ENCODE measurements at regions not wholly inside any gene's neighbourhood (a gene's known extent, or its start where the extent isn't known, plus 50 kb on each side); places are given as distances from the start of the nearest gene placed in this dataset.

DNA sequence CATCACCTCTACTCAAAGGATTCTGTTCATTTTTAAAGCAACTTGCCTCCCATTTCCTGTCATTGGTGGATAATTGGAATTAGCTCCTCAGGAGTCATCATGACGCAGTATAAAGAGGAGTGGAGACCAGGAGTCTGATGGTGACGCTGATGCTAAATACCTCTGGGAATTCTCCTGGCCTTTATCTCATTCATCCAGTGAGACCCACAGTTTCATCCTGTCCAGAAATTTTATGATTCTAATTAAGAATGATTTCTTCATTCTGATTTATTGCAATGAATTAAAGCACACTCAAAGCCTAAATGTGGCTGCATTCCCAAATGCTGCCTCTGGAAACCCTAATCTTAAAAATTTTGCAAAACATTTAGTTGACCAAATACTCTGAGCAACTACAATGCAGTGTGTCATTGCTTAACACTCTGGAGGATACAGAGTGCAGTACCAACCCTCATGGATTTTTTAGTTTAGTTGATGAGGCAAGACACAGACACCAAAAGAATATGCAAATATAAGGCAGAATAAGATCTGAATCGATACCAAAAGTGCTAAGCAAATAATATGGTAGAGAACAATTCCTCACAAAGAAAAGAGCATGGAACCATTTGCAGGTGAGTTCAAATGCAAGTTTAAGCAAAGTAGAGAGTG, 236.2 kb downstream of the ETAA1 start:
- H3K27ac ChIP-seq (ENCODE audit: control insufficient read depth, insufficient read depth) = no peak overlapping the region
- H3K4me3 ChIP-seq = no peak overlapping the region
- intact Hi-C loops (cut with micrococcal nuclease; ENCODE audit: unreplicated experiment) (no loop called here), in situ Hi-C loops (cut with MboI) (no loop called here)
- no peaks in the 10 kb centered on the region for H3K79me2 ChIP-seq (ENCODE audit: control insufficient read depth, insufficient read depth, low read length)
- no peaks in the 10 kb centered on the region for H3K9me3 ChIP-seq (replicated peaks; ENCODE audit: control insufficient read depth, insufficient read depth, low read length)
- RAD21 ChIA-PET (ENCODE audit: unreplicated experiment) = no interaction called here
- FAIRE-seq = no peak
- SMC1A ChIA-PET (ENCODE audit: uncharacterized antibody, unreplicated experiment) = interaction anchor here (1.8 kb wide), 1 partner anchor 12 kb away, joined by 3 read pairs; no protein-coding TSS in a partner anchor
- H3K4me2 ChIP-seq (ENCODE audit: control insufficient read depth, insufficient read depth) = no peak overlapping the region
- H2AFZ ChIP-seq (ENCODE audit: control insufficient read depth, low read depth, low read length) = no peak overlapping the region
- H3K4me1 ChIP-seq (ENCODE audit: control insufficient read depth, insufficient read depth, low read length) = no peaks in the 10 kb centered on the region
- DNase-seq (ENCODE audit: low read depth, low spot score) = no peak
- TF ChIP-seq, protein P1, sequence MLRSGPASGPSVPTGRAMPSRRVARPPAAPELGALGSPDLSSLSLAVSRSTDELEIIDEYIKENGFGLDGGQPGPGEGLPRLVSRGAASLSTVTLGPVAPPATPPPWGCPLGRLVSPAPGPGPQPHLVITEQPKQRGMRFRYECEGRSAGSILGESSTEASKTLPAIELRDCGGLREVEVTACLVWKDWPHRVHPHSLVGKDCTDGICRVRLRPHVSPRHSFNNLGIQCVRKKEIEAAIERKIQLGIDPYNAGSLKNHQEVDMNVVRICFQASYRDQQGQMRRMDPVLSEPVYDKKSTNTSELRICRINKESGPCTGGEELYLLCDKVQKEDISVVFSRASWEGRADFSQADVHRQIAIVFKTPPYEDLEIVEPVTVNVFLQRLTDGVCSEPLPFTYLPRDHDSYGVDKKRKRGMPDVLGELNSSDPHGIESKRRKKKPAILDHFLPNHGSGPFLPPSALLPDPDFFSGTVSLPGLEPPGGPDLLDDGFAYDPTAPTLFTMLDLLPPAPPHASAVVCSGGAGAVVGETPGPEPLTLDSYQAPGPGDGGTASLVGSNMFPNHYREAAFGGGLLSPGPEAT (IDR thresholded peaks at IDR 0.05; ENCODE audit: low read depth) = no peak
- TF ChIP-seq EP300 (IDR thresholded peaks at IDR 0.05; ENCODE audit: borderline replicate concordance in 1 of 2, control insufficient read depth in 1 of 2, low read depth in 2 of 2, low read length in 2 of 2) = no peak
- no TSS peak for BruUV-seq (replicated peaks)
- POLR2A ChIA-PET = no interaction called here
- CTCF ChIA-PET = no interaction called here
- WGBS (ENCODE audit: insufficient coverage, insufficient replicate concordance, low lambda C conversion rate, missing lambda C conversion rate) = 13% methylated on average over 3 of the region's 3 CpGs
- H3K27me3 ChIP-seq (replicated peaks in 1 of 2; ENCODE audit: control insufficient read depth in 2 of 2, insufficient read depth in 2 of 2, low read length in 1 of 2) = no peaks in the 10 kb centered on the region
- no peaks in the 10 kb centered on the region for H4K20me1 ChIP-seq (ENCODE audit: control insufficient read depth, insufficient read depth)
- H3K9ac ChIP-seq (ENCODE audit: control insufficient read depth, insufficient read depth, low read length) = no peak overlapping the region
- ATAC-seq = no peak
- H3K36me3 ChIP-seq (ENCODE audit: control insufficient read depth in 2 of 2, insufficient read depth in 2 of 2, low read length in 1 of 2) = no peaks in the 10 kb centered on the region

DNA sequence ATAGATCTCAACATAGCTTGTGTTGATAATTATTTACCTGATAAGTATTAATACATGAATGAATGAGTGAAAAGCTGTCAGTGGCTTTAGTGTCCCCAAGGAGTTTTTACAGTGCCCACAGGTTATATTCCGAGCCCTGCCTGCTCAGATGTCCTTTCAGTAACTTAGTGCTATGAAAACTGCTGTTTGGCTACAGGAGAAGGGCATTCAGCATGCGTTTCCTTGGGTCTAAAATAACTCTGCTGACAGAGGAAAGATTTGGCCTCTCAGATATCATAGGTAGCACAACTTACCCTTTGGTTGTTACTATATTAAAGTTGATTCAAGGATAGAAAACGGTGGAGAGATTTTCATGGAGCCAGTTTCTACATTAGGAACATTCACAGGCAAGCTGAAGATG, 241.0 kb downstream of the ETAA1 start:
- intact Hi-C loops (cut with micrococcal nuclease; ENCODE audit: unreplicated experiment) (no loop called here), in situ Hi-C loops (cut with MboI) (no loop called here)
- no peak for FAIRE-seq
- SMC1A ChIA-PET (ENCODE audit: uncharacterized antibody, unreplicated experiment) = no interaction called here
- no peak overlapping the region for H3K4me2 ChIP-seq (ENCODE audit: control insufficient read depth, insufficient read depth)
- no TSS peak for BruUV-seq (replicated peaks)
- POLR2A ChIA-PET = no interaction called here
- DNase-seq (ENCODE audit: low read depth, low spot score) = no peak
- no peaks in the 10 kb centered on the region for H3K79me2 ChIP-seq (ENCODE audit: control insufficient read depth, insufficient read depth, low read length)
- 1% methylated on average over 3 of the region's 3 CpGs for WGBS (ENCODE audit: insufficient coverage, insufficient replicate concordance, low lambda C conversion rate, missing lambda C conversion rate)
- no peaks in the 10 kb centered on the region for H3K27me3 ChIP-seq (replicated peaks in 1 of 2; ENCODE audit: control insufficient read depth in 2 of 2, insufficient read depth in 2 of 2, low read length in 1 of 2)
- ATAC-seq = no peak
- H3K9me3 ChIP-seq (replicated peaks; ENCODE audit: control insufficient read depth, insufficient read depth, low read length) = no peaks in the 10 kb centered on the region
- H3K4me3 ChIP-seq = no peak overlapping the region
- H3K9ac ChIP-seq (ENCODE audit: control insufficient read depth, insufficient read depth, low read length) = no peak overlapping the region
- no peak overlapping the region for H2AFZ ChIP-seq (ENCODE audit: control insufficient read depth, low read depth, low read length)
- no peaks in the 10 kb centered on the region for H4K20me1 ChIP-seq (ENCODE audit: control insufficient read depth, insufficient read depth)
- no peak overlapping the region for H3K27ac ChIP-seq (ENCODE audit: control insufficient read depth, insufficient read depth)
- H3K36me3 ChIP-seq (ENCODE audit: control insufficient read depth in 2 of 2, insufficient read depth in 2 of 2, low read length in 1 of 2) = no peaks in the 10 kb centered on the region
- no peaks in the 10 kb centered on the region for H3K4me1 ChIP-seq (ENCODE audit: control insufficient read depth, insufficient read depth, low read length)
- CTCF ChIA-PET = interaction anchor here (0.8 to 1.3 kb wide), 2 partner anchors 9 to 22 kb away, joined by 3 to 5 read pairs; no protein-coding TSS in a partner anchor
- RAD21 ChIA-PET (ENCODE audit: unreplicated experiment) = no interaction called here
- no peak for TF ChIP-seq ETV6 (conservative IDR thresholded peaks at IDR 0.05 in 1 of 2, IDR thresholded peaks at IDR 0.05 in 1 of 2; ENCODE audit: borderline replicate concordance in 1 of 2, low read depth in 1 of 2)
- no peak for TF ChIP-seq ZNF622 (IDR thresholded peaks at IDR 0.05)
- TF ChIP-seq BHLHE40 (IDR thresholded peaks at IDR 0.05; ENCODE audit: borderline replicate concordance in 1 of 2, low read depth in 2 of 2, low read length in 1 of 2) = no peak
- no peak for TF ChIP-seq FOS (IDR thresholded peaks at IDR 0.05; ENCODE audit: borderline replicate concordance, extremely low read depth, insufficient read length)
- TF ChIP-seq, protein P2, sequence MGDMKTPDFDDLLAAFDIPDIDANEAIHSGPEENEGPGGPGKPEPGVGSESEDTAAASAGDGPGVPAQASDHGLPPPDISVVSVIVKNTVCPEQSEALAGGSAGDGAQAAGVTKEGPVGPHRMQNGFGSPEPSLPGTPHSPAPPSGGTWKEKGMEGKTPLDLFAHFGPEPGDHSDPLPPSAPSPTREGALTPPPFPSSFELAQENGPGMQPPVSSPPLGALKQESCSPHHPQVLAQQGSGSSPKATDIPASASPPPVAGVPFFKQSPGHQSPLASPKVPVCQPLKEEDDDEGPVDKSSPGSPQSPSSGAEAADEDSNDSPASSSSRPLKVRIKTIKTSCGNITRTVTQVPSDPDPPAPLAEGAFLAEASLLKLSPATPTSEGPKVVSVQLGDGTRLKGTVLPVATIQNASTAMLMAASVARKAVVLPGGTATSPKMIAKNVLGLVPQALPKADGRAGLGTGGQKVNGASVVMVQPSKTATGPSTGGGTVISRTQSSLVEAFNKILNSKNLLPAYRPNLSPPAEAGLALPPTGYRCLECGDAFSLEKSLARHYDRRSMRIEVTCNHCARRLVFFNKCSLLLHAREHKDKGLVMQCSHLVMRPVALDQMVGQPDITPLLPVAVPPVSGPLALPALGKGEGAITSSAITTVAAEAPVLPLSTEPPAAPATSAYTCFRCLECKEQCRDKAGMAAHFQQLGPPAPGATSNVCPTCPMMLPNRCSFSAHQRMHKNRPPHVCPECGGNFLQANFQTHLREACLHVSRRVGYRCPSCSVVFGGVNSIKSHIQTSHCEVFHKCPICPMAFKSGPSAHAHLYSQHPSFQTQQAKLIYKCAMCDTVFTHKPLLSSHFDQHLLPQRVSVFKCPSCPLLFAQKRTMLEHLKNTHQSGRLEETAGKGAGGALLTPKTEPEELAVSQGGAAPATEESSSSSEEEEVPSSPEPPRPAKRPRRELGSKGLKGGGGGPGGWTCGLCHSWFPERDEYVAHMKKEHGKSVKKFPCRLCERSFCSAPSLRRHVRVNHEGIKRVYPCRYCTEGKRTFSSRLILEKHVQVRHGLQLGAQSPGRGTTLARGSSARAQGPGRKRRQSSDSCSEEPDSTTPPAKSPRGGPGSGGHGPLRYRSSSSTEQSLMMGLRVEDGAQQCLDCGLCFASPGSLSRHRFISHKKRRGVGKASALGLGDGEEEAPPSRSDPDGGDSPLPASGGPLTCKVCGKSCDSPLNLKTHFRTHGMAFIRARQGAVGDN (IDR thresholded peaks at IDR 0.05) = no peak

Data from GM12878 (cell line).